ENCODE measurements at regions not wholly inside any gene's neighbourhood (a gene's known extent, or its start where the extent isn't known, plus 50 kb on each side); places are given as distances from the start of the nearest gene placed in this dataset.
"Not testable (repeated sequence)": the region's sequence is repeated elsewhere in the genome, so short reads cannot be mapped to it uniquely, and the experiment has no call there.

- no peak for TF ChIP-seq CTCF (IDR thresholded peaks at IDR 0.05; ENCODE audit: low read depth, low read length)
- DNase-seq (ENCODE audit: extremely low read depth, low read depth): no peak
These were observed 109.0 kb downstream of the ANXA3 start for GRCh38 chr4:78660559-78660958.

GRCh38 chr4:78661086-78661690, 109.6 kb downstream of the ANXA3 start:
- no peak for TF ChIP-seq CTCF (IDR thresholded peaks at IDR 0.05; ENCODE audit: low read depth, low read length)
- DNase-seq (ENCODE audit: extremely low read depth, low read depth): no peak

GRCh38 chr4:78661921-78662521, 110.5 kb downstream of the ANXA3 start:
- DNase-seq (ENCODE audit: extremely low read depth, low read depth): no peak
- TF ChIP-seq CTCF (IDR thresholded peaks at IDR 0.05; ENCODE audit: low read depth, low read length): no peak

GRCh38 chr4:78662658-78663057, 111.1 kb downstream of the ANXA3 start:
- TF ChIP-seq CTCF (IDR thresholded peaks at IDR 0.05; ENCODE audit: low read depth, low read length): no peak
- DNase-seq (ENCODE audit: extremely low read depth, low read depth): no peak

GRCh38 chr4:78664296-78664695, 111.9 kb upstream of the BMP2K start:
- DNase-seq (ENCODE audit: extremely low read depth, low read depth): not testable (repeated sequence)

GRCh38 chr4:78665216-78665770, 110.9 kb upstream of the BMP2K start:
- DNase-seq (ENCODE audit: extremely low read depth, low read depth): no peak
- TF ChIP-seq CTCF (IDR thresholded peaks at IDR 0.05; ENCODE audit: low read depth, low read length): no peak

GRCh38 chr4:78666830-78667258, 109.3 kb upstream of the BMP2K start:
- TF ChIP-seq CTCF (IDR thresholded peaks at IDR 0.05; ENCODE audit: low read depth, low read length): no peak
- DNase-seq (ENCODE audit: extremely low read depth, low read depth): no peak

All from AG09319 (cell line).